GM21526 (cell line): ENCODE measurements at regions not wholly inside any gene's neighbourhood (a gene's known extent, or its start where the extent isn't known, plus 50 kb on each side); places are given as distances from the start of the nearest gene placed in this dataset.

Experiments
- ATAC-seq: cut with Tn5 transposase; IDR thresholded peaks from one replicate; pipeline ENCODE4 v1.9.1; 2021; ENCODE audit warnings: moderate library complexity; ENCODE audit not compliant: unreplicated experiment, low FRiP score

DNA sequence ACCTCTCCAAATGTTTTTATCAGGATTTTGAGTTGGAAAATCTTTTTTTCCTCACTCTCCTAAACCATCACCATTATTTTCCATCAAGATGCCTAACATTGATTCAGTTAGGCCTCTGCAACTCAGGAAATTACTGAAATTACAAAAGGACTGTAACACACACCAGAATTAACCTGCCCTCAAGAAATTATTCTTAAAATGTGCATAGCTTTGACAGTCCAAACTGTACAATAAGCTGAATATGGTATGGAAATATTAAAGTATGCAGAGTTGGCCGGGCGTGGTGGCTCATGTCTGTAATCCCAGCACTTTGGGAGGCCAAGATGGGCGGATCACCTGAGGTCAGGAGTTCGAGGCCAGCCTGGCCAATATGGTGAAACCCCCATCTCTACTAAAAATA lies 50.2 kb upstream of the PHLPP1 start:
- no peak for ATAC-seq
